Activated CD4-positive, alpha-beta T cell treated with anti-CD3 and anti-CD28 coated beads, Interleukin-10, Interleukin-2, amounts not matched to agents 100 ng/mL and 50 ng/mL, durations not matched to agents 16 hours and 8 hours (primary cell): ENCODE measurements at regions not wholly inside any gene's neighbourhood (a gene's known extent, or its start where the extent isn't known, plus 50 kb on each side); places are given as distances from the start of the nearest gene placed in this dataset.

ENCODE experiments used
- DNase-seq: peaks from one replicate; pipeline ENCODE4 v3.0.0-alpha.2; 2020

DNA sequence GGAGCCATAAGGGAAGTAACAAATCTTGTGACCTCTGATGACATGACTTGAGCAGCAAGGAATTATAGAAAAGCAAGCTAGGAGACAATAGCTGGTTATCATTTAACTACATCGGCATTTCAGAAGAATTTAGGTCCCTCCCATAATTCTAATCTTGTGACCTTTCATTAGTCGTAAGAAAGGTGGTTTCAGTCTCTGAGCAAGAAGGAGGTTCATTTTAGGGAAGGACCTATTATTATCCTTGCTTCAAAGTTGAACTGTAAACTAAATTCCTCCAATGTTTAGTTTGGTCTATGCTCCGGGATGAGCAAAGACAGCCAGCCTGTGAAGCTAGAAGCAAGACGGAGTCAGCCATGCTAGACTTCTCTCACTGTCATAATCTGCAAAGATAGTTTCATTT lies 159.6 kb downstream of the SLC16A9 start:
- no peak for DNase-seq

DNA sequence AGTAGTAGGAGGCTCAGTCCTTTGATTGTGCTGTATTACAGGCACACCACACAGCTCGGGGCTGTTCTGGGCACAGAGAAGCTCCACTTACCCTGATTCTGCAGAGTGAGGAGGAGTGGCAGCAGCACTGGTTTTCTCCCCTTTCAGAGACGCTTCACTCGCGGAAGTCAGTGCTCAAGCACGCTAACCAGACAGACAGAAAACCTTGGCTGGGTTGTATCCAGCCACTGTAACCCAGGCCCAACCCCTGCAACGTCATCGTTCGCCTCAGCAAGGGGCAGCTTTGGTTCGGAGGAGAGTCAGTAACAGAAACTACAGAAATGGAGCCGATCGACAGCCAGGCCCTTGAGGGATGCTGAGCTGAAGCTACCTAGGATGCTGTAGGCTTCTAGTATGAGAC lies 171.0 kb downstream of the SLC16A9 start:
- DNase-seq, result no peak

DNA sequence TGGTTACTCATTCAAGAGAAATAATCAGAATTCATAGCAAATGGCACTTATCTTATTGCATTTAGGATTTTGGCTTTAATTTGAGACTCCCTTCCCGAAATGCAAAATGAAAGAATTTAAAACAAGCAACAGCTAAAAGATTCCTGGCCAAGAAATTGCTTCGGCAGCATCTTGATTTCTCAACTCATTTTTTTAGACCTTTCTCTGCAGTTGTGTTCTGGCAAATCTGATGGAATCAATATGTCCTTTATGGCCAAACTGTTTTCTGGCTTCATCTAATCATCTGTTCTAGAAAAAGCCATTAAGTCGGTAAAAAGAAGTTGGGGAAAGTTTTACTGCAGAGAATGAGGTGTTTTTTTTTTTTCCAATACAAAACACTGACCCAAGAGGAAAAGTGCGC lies 172.1 kb downstream of the SLC16A9 start:
- no peak for DNase-seq

DNA sequence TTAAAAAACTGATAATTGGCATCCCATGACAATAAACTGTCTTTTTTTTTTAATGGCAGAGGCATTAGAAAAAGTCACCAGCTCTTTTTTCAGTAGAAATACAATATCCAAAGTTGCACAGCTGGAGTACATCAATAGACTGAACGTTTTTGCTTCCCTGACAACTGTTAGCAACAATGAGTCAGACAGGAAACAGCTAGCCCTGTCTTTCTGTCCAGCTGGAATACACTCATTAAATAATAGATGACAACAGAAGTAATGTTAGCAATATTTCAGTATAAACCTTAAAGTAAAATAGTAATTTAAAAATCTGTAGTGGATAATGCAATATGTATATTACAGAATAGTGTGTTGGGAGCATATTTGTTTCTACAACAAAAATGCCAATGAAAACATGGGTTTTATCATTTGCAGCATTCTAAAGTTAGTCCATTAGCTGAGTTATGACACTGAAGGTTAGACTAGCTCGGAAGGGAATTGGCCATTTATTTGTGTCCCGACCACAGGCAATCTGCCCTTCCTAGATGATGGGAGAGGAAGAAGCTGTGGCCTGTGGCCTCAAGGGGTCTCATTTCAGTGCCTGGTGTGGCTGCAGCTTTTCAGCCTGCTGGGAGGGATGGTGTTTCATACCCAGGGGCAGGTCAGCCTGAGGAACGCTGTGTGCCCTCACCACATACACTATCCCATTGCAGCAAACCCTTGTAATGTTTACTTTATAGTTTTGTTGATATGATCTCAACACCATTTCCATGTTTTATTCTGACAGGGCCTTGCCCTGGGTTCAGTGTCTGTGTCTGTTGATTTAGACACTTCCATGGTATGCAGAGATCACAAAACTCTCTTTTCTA lies 173.3 kb downstream of the SLC16A9 start:
- DNase-seq, result no peak

DNA sequence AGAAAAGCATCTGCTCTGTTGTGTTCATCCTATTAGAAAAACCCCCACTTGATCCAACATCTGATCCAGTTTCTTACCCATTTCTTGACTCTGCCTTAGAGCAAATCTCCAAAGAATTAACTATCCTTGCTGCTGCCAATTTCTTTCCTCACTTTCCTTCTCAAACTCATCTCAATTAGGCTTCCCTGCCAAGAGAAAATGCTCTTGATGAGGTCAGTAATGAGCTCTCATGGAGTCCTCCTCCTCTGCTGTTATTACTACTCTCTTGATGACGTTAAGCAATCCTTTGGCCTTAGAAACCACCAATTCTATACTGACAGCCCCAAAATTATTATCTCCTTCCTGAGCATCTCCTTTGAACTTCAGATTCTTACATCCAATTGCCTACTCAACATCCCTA lies 162.0 kb upstream of the FAM13C start:
- no peak for DNase-seq

DNA sequence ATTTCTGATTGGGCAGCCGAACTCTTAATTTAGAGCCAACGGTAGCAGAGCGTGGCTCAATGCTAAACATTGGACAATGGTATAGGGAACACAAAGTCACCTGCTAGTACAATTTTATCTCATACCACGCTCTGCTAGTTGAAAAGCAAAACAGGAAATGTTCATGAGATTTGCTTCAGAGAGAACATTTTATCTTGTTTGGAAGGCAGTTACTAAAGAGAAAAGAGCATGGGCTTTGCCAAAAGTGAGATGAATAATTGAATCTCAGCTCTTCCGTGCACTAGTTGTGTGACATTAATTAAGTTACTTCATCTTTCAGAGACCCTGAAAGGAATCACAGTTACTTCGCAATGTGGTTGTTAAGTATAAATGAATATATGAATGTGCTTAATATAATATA lies 161.5 kb upstream of the FAM13C start:
- no peak for DNase-seq

DNA sequence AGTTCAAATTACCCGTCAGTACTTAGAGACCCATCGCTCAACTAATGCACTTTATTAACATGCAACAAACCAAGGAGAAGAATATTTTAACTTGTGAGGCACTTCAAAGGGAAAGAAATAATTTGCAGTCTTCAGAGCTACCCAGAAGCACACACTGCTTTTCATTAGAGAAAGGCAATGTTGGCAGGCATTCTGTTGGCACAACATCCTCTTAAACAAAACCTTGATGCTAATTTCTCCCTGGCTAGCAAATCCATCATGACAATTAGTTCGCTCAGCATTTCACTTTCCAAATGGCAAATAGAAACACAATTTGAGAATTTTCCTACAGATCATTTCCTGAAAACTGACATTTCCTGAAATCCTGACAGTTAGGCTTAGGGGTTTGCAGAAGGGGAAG lies 155.6 kb upstream of the FAM13C start:
- no peak for DNase-seq

DNA sequence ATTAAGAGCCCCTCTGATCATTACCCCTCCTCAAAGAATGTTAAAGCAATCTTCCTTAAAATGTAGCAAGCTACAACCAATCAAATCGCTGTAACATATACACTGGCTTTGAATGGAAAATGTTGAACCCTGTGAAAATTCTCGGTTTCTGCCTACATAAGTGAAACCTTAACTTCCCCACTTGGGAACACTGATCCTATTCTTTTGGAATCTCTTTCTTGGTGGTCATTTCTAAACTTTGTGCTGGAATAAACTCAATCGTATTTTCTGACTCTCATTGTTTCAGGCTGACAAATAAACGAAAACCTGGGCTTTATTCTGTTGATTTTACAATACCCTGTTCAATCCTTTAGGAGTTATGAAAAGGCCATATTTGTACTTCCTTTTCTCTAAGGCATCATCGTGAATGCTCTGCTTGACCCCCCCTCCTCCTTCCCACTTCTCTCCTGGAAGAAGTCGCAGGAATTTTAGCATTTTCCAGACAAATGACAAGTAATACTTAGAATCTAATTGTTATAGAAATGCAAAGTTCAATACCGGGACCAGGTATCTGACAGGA lies 155.1 kb upstream of the FAM13C start:
- no peak for DNase-seq

DNA sequence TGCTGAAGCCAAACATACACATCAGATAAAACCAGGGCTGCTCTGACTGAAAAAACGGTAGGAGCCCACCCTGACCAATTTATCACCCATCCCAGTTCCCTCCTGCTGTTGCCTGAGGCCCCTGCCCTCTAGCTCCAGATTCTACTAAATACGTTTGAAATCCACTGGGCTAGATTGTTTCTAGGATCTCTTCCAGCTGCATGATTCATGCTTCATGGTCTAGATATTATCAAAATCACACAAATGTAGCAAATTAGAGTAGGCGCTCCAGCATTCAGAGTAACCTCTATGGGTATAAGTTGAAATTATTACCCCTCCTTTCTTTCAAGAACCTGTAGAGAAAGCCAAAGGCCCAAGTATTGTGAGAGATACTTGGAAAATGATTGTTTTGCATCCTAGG lies 151.2 kb upstream of the FAM13C start:
- DNase-seq, result no peak

DNA sequence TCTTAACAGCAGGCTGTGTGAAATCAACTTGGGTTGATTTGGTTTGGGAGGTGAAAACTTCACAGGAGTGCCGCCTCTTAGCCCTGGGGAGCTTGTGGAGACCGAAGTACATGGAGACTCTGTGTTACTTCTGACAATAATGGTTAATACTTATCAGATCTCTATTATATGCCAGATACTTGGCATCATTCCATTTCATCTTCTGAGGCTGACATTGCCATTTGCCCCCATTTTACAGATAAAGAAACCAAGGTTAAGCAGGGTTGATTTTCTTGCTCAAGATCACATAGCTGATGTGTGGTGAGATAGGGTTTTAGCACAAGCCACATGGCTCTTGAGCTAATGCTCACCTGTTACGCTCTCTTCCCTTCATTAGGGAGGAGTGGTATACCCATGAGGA lies 150.6 kb upstream of the FAM13C start:
- no peak for DNase-seq

DNA sequence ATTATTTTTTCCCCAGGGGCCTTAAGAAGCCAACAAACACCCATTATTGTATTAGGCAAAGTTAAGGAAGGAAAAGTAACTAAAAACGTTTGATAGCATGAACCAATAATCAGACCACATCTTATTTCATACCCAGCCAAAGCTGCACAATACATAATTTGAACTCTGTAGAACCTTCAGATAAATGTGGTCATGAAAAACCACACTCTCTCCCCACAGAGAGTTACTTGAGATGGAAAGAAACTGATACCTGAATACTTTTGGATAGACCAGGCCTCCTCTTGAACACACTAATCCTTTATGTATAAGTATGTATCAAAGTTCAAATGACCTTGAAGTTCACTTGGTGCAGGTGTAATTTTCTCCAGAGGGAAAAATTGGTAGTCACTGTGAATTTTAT lies 146.6 kb upstream of the FAM13C start:
- no peak for DNase-seq

DNA sequence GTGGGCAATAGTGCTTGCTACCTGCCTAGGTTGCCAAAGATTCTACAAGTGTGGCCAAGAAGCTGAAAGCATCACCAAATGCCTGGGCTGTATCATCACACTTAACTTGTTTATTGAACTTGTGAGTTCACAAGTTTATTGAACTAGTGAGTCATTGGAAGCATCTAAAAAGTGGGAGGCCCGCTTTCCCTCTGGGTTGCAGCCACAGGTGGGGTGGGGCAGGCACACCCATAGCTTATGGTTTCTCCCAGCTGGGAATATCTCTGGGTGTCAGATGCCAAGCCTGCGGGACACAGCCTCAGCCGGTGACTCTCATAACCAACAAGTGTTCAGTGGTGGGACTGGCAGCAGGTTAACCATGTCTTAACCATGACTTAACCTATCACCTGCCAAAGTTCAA lies 145.9 kb upstream of the FAM13C start:
- no peak for DNase-seq

DNA sequence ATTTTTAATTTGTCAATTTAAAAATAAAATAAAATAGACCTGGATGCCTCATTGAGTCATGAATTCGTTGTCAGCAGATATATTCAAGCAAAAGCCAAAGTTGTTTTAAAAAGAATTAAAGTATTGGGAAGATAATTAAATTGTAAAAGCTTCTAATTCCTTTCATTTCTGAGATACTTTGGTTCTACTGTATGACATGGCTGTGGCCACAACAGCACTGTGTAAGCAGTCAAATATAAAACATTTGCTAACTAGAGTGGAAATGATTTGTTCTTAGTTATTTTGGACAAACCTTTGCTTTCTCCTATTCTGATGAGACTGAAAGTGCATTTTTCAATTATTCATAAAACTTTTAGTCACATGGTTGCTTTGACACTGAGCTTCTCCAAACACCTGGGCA lies 143.6 kb upstream of the FAM13C start:
- DNase-seq, result no peak

DNA sequence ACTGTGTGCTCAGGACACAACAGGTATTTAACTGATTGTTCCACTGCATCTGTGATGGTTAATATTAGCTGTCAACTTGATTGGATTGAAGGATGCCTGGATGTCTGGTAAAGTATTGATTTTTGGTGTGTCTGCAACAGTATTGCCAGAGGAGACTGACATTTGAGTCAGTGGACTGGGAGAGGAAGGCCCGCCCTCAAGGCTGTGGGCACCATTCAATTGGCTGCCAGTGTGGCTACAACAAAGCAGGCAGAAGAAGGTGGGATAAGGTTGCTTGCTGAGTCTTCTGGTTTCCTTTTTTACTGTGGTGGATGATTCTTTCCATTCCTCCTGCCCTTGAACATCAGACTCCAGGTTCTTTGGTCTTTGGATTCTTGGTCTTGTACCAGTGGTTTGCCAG lies 137.1 kb upstream of the FAM13C start:
- no peak for DNase-seq

DNA sequence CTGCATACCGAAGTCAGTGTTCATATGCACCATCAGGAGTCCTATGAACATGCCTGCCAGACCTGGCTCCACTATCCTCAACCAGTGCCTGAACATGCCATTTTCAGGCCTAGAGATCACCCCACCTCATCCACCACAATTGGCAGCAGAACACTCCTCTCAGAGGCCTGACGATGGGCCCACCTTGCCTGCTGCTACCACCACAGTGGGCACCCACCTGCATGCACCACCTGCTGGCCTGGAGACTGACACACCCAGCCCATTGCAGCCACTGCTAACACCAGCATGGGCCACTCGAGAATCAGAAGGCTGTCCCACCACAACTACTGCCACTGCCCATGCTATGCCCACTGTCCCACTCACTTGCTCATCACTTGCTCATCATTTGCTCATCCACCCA lies 130.7 kb upstream of the FAM13C start:
- DNase-seq, result no peak

DNA sequence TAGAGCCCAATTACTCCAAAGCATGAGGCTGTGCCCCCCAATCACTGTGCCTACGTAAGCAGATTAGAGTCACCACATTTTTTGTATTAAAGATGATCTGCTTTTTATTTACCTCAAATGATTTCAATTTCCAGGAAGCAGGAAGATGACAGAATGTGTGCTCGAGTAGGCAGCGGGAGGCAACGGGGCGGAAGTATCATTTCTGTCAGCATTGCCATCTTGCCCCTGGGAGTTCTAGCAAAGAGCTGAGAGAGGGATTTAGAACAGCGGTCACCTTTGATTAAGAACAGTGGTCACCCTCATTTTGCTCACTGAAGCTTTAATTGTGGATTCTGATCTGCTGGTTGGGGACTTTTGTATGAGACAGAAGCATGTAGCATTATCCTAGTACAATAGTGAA lies 117.1 kb upstream of the FAM13C start:
- no peak for DNase-seq

DNA sequence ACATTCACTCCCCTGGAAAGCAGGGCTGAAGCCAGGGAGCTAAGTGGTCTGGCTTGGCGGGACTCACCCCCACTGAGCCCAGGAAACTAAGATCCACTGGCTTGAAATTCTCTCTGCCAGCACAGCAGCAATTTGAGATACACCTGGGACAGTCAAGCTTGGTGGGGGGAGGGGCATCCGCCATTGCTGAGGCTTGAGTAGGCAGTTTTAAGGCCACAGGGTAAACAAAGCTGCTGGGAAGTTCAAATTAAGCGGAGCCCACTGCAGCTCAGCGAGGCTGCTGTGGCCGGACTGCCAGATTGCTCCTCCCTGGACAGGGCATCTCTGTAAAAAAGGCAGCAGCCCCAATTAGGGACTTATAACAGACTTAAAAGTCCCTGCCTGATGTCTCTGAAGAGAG lies 108.2 kb upstream of the FAM13C start:
- DNase-seq, result no peak

DNA sequence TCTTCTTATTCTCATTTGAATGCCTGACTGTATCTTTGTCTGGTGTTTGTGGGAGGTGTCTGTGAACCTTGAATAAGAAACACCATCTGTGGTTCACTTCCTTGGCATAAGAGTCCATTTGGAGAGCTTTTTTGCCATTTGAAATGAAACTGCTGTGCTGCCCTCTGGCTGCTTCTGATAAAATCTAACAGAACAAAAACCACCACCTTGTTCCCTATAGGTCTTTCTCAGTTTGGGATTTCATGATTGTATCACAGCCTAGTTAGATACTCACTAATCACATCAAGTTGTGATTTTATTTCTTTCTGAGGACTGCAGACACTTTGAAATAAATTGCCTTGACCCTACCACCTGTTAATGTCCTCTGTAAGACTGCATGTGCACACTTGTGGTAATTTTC lies 102.7 kb upstream of the FAM13C start:
- DNase-seq, result no peak

DNA sequence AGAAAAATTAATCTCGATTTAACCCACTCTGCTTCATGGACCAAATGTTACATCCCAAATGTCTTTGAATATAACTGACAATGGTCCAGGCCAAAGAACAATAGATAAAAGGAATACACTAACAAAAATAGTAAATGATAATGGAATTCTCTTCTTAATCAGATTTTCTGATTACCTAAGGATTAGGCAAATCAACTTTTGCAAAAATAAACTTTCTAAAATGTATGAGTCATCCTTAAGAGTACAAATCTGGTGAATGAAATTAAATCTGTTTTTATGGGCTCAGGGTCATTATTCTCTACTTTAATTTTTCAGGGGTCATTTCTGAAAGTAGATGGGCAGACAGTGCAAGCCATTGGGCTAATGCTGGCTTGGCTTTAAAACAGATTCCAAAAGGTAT lies 102.1 kb upstream of the FAM13C start:
- DNase-seq, result no peak

DNA sequence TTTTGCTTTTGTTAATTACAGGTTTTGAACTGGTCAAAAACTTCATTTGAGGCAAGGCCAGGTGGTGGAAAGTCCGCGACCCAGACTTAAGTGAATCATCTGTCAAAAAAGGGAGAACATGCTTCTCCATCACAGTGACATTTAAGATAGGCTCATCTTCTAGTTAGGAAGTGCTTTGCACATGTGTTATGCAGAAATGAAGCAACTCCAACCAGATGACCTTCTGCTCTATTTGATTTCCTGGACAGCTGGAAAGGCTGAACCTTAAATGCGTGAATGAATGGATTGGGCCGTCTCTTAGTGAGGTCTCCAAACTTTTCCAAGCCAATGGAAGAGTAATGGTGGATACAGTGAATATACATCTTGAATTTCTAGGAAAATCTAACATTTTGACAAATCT lies 101.6 kb upstream of the FAM13C start:
- no peak for DNase-seq

DNA sequence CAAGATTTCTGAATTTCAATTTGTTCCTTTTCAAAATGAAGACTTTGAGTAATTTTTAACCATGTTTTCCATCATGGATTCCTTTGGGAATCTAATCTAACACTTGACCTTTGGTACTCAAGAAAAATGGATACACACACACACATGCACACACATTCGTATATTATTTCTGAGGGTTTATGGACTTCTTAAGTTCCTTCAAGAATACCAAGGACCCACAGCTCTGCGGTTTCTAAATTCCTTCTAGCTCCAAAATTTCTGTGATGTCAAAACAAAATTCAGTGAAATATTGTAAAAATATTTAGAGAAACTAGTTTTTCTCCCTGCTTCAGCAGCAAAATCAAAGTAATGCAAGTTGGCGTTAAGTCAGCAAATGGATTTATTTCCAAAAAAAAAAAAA lies 98.3 kb upstream of the FAM13C start:
- DNase-seq, result no peak

DNA sequence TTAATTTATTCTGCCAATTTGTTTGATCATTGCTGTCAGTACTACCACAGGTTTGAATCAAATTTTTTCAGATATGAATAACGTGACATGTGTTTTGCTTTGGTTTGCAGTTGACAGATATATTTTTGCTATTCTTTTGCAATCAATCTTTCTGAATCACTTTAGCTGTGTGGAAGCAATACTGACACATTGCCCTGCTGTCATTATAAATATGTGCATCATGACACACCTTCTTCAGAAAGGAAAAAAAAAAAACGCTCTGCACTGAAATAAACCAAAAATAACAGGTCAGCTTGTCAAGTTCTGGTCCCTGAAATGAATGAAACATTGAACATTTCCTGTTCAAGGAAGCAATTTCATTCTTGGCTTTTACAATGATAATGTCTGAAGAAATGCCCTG lies 93.8 kb upstream of the FAM13C start:
- no peak for DNase-seq

DNA sequence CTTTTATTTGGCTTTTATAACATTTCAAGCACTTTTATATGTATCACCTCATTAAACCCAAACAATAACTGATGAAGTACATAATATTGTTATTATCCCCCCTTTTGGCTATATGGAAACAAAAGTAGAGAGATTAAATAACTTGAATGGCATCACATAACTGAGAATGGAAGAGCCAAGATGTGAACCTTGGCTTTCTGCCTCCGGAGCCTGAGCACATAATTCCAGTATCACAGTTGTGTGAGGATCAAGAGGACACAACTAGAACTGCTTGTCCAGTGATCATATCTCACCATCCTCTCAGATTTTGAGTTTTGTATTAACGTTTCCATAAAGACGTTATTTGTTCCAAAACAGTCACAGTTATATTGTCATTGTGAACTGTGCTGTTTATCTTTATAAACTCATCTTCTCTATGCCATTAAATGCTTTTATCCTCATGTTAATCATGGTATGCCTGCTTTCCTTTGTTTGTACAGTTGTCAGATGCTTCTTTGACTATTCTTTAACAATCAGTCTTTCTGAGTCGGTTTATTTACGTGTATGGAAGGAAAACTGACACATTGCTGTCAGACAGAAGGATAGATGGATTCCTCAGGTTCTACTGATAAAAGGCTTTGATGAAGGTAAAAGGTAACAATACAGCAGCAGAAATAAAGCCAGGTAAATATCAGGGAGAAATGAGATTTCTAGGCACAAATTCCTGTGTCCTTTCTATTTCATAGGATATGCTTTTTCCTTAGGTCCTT lies 92.0 kb upstream of the FAM13C start:
- no peak for DNase-seq

DNA sequence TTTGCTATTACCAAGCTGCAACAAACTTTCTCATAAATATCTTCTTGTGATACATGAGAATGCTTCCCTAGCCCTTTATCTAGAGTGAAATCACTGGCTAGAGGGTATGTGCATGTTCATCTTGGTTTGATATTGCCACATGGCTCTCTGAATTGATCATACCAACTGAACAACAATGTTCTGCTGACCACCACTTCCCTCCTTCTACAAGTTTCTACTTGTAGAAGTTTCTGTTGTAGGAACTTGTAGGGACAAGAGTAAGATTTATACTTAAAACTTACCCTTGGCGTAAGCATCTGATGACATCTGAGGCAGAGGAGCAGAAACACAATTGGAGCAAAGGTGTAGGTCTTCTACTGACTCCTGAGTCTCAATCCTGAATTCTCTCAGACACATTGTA lies 86.3 kb upstream of the FAM13C start:
- no peak for DNase-seq
